Activated CD4-positive, alpha-beta T cell treated with anti-CD3 and anti-CD28 coated beads, Interleukin-2, amount 10 ng/mL, durations not matched to agents 7 days and 5 days (primary cell): ENCODE measurements at regions not wholly inside any gene's neighbourhood (a gene's known extent, or its start where the extent isn't known, plus 50 kb on each side); places are given as distances from the start of the nearest gene placed in this dataset.

Experiments used
- CTCF ChIA-PET: fragments of 350-600 bp; sonication (Branson Sonifier 250); formaldehyde crosslinking; loops from one replicate; lab custom pipeline; 2021; ENCODE audit warnings: antibody characterized with exemption; lab: Charles Lee
- POLR2A ChIA-PET: fragments of 350-600 bp; sonication (Branson Sonifier 250); formaldehyde crosslinking; loops from one replicate; lab custom pipeline; 2021; ENCODE audit warnings: antibody characterized with exemption; lab: Charles Lee
- DNase-seq: peaks from one replicate; pipeline ENCODE4 v3.0.0-alpha.2; 2020
- H3K27ac Mint-ChIP-seq: one replicate; pipeline ENCODE4 v1.8.0; 2021; ENCODE audit warnings: mild to moderate bottlenecking, moderate library complexity, mixed read lengths
- H3K27me3 Mint-ChIP-seq: one replicate; pipeline ENCODE4 v1.8.0; 2021; ENCODE audit warnings: mixed read lengths
- H3K36me3 Mint-ChIP-seq: one replicate; pipeline ENCODE4 v1.8.0; 2021; ENCODE audit warnings: low read depth, mixed read lengths
- H3K4me1 Mint-ChIP-seq: one replicate; pipeline ENCODE4 v1.8.0; 2021; ENCODE audit warnings: mixed read lengths
- H3K4me3 Mint-ChIP-seq: one replicate; pipeline ENCODE4 v1.8.0; 2021; ENCODE audit warnings: mild to moderate bottlenecking, moderate library complexity, mixed read lengths
- H3K9me3 Mint-ChIP-seq: one replicate; pipeline ENCODE4 v1.8.0; 2021; ENCODE audit warnings: mixed read lengths

DNA sequence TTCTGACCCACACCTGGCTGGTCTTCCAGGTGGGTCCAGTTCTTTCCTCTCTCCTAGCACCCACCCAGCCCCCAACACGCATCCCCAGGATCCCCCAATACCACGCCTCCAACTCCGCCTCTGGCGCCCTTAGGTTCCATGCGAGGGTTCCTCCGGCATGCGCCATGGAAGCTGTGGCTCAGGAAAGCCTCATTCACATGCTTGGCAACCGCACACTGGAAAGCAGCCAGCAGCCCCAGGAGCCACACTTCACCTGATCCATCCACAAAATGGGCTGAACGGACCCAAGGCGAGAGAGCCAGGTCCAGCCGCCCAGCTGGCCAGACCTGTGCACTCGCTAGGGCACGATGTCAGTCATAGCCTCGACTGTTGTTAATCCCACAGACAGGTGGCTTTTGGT is 161.2 kb downstream of the PSMG1 start:
- CTCF ChIA-PET, result interaction anchor here (1.0 kb wide), 1 partner anchor 20 kb away, joined by 3 read pairs; no protein-coding TSS in a partner anchor
- DNase-seq, result no peak
- Mint-ChIP-seq H3K27me3 (peaks cover 3% of the 10 kb centered on the region), H3K9me3 (peaks cover 10% of the 10 kb centered on the region), H3K4me3 (no peak overlapping the region), H3K4me1 (peaks cover 1% of the 10 kb centered on the region), H3K27ac (no peak overlapping the region), H3K36me3 (no peaks in the 10 kb centered on the region)
- POLR2A ChIA-PET, result no interaction called here

DNA sequence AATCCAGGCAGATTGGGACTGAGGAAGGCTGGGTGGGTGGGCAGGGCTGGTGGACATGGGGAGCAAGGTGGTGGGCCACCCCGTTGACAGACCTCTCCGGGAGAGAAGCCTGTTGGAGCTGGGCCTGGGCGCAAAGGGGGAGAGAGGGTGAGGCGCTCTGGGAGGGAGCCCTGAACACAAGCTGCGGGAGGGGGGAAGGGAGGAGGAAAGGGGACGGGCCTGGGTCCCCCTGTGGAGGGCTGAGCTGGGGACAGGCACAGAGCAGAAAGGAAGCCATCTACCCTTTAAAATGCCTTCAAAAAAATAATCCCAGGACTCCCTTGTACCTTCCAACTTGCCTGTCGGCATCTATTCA is 161.8 kb downstream of the PSMG1 start:
- Mint-ChIP-seq H3K27ac (no peak overlapping the region), H3K36me3 (no peaks in the 10 kb centered on the region), H3K4me3 (no peak overlapping the region), H3K9me3 (peaks cover 10% of the 10 kb centered on the region), H3K4me1 (peaks cover 5% of the 10 kb centered on the region), H3K27me3 (peaks cover 3% of the 10 kb centered on the region)
- ChIA-PET POLR2A (no interaction called here), CTCF (interaction anchor here (1.0 kb wide), 1 partner anchor 19 kb away, joined by 3 read pairs; no protein-coding TSS in a partner anchor)
- DNase-seq, result no peak

GRCh38 chr21:39020751-39021477 is 162.3 kb downstream of the PSMG1 start:
- Mint-ChIP-seq H3K36me3 (no peaks in the 10 kb centered on the region), H3K27me3 (peaks cover 3% of the 10 kb centered on the region), H3K4me3 (no peak overlapping the region), H3K27ac (no peak overlapping the region), H3K4me1 (peaks cover 5% of the 10 kb centered on the region), H3K9me3 (peaks cover 10% of the 10 kb centered on the region)
- ChIA-PET POLR2A (no interaction called here), CTCF (no interaction called here)
- DNase-seq, result no peak

DNA sequence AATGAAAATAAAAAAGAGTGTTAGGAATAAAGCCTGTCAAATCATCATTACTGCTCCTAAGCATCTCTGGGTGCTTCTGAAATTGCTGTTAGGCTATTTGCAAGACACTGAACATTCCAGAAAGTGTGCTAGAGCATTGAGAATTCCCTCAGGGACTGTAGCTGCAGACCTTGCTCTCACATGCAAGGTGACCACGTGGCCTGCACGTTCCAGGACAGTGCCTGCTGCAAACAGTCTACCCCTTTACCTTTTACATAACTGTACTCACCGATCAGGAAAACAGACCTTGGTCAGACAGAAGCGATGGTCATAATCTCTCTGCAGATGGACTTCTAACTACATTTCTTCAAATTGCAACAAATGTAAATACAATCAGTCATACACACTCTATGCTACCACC is 164.5 kb downstream of the PSMG1 start:
- Mint-ChIP-seq H3K27me3 (peaks cover 3% of the 10 kb centered on the region), H3K27ac (no peak overlapping the region), H3K4me1 (peaks cover 5% of the 10 kb centered on the region), H3K36me3 (no peaks in the 10 kb centered on the region), H3K9me3 (peaks cover 4% of the 10 kb centered on the region), H3K4me3 (no peak overlapping the region)
- no peak for DNase-seq
- ChIA-PET POLR2A (no interaction called here), CTCF (interaction anchor here (1.0 kb wide), 1 partner anchor 8 kb away, joined by 3 read pairs; no protein-coding TSS in a partner anchor)

- Mint-ChIP-seq H3K36me3 (no peaks in the 10 kb centered on the region), H3K4me1 (peaks cover 5% of the 10 kb centered on the region)
- CTCF ChIA-PET, result no interaction called here
Measured at GRCh38 chr21:39016740-39017315, 166.4 kb downstream of the PSMG1 start.

DNA sequence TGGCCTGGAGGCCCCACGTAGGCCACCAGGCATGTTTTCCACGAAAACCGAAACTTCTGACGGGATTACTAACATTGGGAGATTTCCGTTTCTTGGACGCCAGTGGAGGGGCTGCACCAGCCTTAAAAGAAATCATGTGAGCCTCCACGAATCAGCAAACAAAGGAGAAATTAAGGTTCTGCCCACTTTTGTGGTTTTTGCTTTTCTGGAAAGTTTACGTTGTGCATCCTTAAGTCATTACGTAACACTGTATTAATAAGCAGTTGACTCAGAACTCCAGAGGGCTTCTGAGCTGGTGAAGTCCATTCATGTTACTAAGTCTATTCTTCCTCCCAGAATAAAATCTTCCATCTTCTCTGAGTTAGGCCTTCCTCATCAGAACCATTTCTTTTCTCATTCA is 168.5 kb downstream of the PSMG1 start:
- ChIA-PET CTCF (interaction anchor here (0.7 kb wide), 1 partner anchor 175 kb away, joined by 3 read pairs; no protein-coding TSS in a partner anchor), POLR2A (no interaction called here)

More at GRCh38 chr21:39016740-39017315, 166.4 kb downstream of the PSMG1 start:
- Mint-ChIP-seq H3K9me3 (peaks cover 2% of the 10 kb centered on the region), H3K27ac (no peak overlapping the region), H3K4me3 (no peak overlapping the region), H3K27me3 (peaks cover 3% of the 10 kb centered on the region)
- POLR2A ChIA-PET, result no interaction called here
- no peak for DNase-seq

DNA sequence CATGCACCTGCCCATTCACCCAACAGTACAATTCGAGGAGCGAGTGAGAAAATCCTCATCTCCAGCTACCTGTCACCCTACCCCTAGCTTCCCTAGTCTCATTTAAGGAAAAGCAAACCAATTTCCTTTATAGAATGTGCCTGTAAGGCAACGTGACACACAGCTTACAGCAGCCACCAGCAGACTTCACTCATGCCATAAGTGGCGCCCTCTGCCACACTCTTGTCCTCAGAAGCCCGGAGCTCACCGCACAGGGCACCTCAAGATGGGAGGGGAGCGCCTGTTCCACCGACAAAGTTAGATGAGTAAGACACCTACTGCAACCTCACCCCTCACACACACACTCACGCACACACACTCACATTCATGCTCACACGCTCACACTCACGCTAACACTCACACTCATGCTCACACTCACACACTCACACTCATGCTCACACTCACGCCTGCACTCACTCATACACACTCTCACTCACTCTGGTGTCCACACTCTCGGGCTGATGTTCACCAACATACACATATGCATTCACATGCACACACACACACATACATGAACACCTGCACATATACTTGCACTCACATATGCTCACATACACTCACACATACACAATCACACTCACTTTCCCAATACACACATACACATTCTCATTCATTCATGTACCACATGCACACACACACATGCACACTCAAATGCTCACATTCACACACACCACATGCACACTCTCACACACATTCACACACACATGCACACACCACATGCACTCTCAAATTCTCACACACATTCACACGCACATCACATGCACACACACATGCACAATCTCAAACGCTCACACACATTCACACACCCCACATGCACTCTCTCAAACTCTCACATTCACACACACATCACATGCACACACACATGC is 170.7 kb downstream of the PSMG1 start:
- Mint-ChIP-seq H3K4me3 (no peak overlapping the region), H3K4me1 (peaks cover 9% of the 10 kb centered on the region), H3K27ac (no peak overlapping the region), H3K27me3 (no peaks in the 10 kb centered on the region), H3K36me3 (no peaks in the 10 kb centered on the region), H3K9me3 (peaks cover 2% of the 10 kb centered on the region)
- CTCF ChIA-PET, result no interaction called here
- POLR2A ChIA-PET, result no interaction called here
- DNase-seq, result no peak

More for the DNA sequence above, 168.5 kb downstream of the PSMG1 start:
- H3K4me3 Mint-ChIP-seq, result no peak overlapping the region
- DNase-seq, result no peak
- H3K27me3 Mint-ChIP-seq, result peaks cover 3% of the 10 kb centered on the region
- no peaks in the 10 kb centered on the region for H3K36me3 Mint-ChIP-seq
- peaks cover 9% of the 10 kb centered on the region for H3K4me1 Mint-ChIP-seq
- H3K27ac Mint-ChIP-seq, result no peak overlapping the region
- peaks cover 2% of the 10 kb centered on the region for H3K9me3 Mint-ChIP-seq

DNA sequence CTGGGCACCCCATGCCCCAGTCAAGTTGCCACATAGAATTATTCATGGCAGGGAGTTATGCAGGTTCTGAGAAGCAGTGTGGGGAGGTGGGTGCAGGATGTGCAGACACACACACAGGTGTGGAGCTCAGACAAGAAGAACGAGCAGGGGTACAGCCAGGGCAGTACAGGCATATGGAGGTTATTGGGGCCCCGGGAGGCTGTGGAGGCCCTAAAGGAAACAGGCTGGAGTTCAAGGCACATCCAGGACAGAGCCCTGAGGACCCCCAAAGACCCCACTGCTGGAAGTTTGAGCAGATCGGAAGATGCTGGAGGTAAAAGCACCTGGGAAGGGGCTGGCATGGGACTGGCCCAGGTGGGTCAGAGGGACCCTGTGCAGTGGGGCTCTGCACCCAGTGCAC is 171.3 kb downstream of the PSMG1 start:
- Mint-ChIP-seq H3K4me1 (peaks cover 6% of the 10 kb centered on the region), H3K4me3 (no peak overlapping the region), H3K36me3 (no peaks in the 10 kb centered on the region), H3K9me3 (peaks cover 2% of the 10 kb centered on the region), H3K27ac (no peak overlapping the region), H3K27me3 (no peaks in the 10 kb centered on the region)
- no peak for DNase-seq
- POLR2A ChIA-PET, result no interaction called here
- CTCF ChIA-PET, result no interaction called here

GRCh38 chr21:39010629-39011404 is 172.4 kb downstream of the PSMG1 start:
- Mint-ChIP-seq H3K4me3 (no peak overlapping the region), H3K9me3 (peaks cover 2% of the 10 kb centered on the region), H3K4me1 (peaks cover 6% of the 10 kb centered on the region), H3K36me3 (no peaks in the 10 kb centered on the region), H3K27ac (no peak overlapping the region), H3K27me3 (no peaks in the 10 kb centered on the region)
- CTCF ChIA-PET, result interaction anchor here (0.9 kb wide), 1 partner anchor 8 kb away, joined by 3 read pairs; no protein-coding TSS in a partner anchor
- POLR2A ChIA-PET, result interaction anchor here (0.6 kb wide), 1 partner anchor 96 kb away, joined by 4 read pairs; no protein-coding TSS in a partner anchor
- DNase-seq, result no peak

DNA sequence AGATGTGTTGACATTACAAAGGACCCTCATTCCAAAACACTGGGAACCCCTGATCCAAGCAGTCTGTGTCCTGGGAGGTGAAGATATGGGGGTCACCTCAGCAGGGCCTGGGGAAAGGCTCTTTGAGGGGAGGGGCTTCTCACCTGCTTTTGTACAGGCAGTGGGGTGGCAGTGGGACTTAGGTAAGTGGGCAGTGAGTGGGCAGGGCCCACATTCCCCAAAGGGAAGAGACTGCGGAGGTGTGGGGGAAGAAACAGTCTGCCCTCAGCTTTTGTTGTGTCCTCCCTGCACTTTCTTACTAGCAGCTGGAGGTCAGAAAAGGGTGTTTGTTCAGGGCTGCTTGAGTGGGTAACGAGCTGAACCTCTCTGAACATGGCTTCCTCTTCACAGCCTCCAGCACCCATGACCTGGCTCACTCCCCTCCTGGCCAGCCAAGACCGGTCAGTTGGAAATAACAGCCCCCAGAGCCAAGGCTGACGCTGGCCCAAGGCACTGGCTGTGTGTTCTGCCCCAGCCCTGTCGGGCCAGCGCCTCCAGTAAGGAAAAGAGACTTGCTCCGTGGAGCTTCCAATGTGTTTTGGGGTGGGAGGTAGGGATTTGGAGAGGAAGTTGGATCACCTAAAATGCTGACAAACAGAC is 173.5 kb downstream of the PSMG1 start:
- DNase-seq, result no peak
- no peaks in the 10 kb centered on the region for H3K27me3 Mint-ChIP-seq
- no peak overlapping the region for H3K4me3 Mint-ChIP-seq
- H3K27ac Mint-ChIP-seq, result no peak overlapping the region
- ChIA-PET POLR2A (no interaction called here), CTCF (interaction anchor here (0.6 kb wide), 1 partner anchor 43 kb away, joined by 3 read pairs; no protein-coding TSS in a partner anchor)
- peaks cover 2% of the 10 kb centered on the region for H3K9me3 Mint-ChIP-seq
- peaks cover 15% of the 10 kb centered on the region for H3K4me1 Mint-ChIP-seq
- no peaks in the 10 kb centered on the region for H3K36me3 Mint-ChIP-seq

- DNase-seq, result no peak
- Mint-ChIP-seq H3K36me3 (no peaks in the 10 kb centered on the region), H3K9me3 (no peaks in the 10 kb centered on the region), H3K4me3 (no peak overlapping the region), H3K27ac (no peak overlapping the region), H3K27me3 (no peaks in the 10 kb centered on the region), H3K4me1 (peaks cover 30% of the 10 kb centered on the region)
- POLR2A ChIA-PET, result no interaction called here
- CTCF ChIA-PET, result no interaction called here
Measured at GRCh38 chr21:39007985-39008384, 175.3 kb downstream of the PSMG1 start.

DNA sequence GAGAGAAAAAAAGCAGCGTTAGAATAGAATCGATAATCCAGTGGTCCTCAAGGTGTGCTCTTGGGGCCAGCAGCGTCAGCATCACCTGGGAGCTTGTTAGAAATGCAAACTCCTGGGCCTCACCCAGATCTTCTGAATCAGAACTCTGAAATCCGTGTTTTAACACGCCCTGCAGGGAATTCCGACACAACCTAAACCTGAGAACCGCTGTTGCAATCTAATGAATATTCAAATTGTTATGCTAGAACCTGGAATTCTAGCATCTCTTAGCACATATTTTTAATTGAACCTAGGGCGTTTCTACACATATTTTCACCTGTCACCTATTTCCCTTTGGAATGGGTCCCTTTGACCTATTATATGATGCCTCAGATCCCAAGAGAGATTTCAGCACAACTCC is 175.7 kb downstream of the PSMG1 start:
- Mint-ChIP-seq H3K4me1 (peaks cover 30% of the 10 kb centered on the region), H3K36me3 (no peaks in the 10 kb centered on the region), H3K27ac (no peak overlapping the region), H3K9me3 (no peaks in the 10 kb centered on the region), H3K4me3 (no peak overlapping the region), H3K27me3 (no peaks in the 10 kb centered on the region)
- CTCF ChIA-PET, result no interaction called here
- DNase-seq, result no peak
- POLR2A ChIA-PET, result no interaction called here
